GM19238 (cell line): ENCODE measurements at regions not wholly inside any gene's neighbourhood (a gene's known extent, or its start where the extent isn't known, plus 50 kb on each side); places are given as distances from the start of the nearest gene placed in this dataset.

Experiments
- DNase-seq: peaks from one replicate; pipeline ENCODE4 v3.0.0; 2011; ENCODE audit warnings: low spot score; ENCODE audit not compliant: insufficient read length

DNA sequence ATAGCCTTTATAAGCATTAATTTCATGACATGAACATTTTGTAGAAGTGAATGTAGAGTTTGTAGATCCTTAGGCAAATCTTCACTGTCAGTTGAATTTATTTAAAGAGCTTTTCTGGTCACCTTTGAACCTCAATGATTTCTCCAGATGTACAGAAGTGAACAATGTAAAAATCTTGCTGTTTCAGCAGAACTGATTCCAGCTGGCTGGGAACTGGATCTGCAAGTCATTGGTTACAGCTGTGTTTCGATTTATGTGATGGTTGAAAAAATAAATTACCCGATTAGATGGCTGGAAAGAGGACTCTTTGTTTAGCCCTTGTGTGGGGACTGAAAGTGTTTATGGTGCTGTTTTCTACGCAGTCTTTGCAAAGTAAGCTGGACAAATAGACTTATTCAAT is 849.8 kb downstream of the USP25 start:
- DNase-seq = no peak

DNA sequence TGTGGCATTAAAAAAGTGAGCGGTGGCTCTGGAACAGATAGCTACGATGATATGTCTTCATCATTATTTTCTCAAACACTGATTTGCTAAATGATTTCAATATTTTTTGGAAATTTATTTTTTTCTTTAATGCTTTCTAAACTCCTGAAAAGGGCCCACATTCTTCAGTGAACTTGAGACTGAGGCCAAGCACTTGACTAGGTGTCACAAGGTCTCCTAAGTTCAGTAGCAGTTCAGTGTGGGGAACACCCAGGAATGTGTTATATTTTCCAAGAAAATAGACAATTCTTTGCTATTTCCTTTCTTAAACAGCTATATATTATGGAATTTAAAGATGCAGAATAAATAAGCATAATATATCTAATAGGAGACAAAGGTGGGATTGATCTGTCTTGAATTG is 850.9 kb downstream of the USP25 start:
- no peak for DNase-seq

DNA sequence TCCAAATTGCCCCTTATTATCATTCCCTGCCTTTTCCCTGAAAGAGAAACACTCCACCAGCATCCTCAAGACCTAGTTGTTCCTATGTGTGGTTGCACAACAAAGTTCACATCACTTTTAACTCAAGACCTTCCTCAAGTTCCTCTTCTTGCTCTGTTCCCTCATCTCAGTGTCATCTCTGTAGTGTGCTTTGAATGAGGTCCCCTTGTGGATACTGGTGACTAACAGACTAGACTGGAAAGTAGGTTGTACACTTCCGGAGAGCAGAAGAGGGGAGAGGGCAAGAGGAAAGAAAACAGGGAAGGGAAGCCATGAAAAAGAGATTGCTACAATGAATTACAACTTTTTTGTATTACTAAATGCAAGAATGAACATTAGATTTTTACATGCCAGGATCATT is 853.8 kb downstream of the USP25 start:
- DNase-seq = no peak

DNA sequence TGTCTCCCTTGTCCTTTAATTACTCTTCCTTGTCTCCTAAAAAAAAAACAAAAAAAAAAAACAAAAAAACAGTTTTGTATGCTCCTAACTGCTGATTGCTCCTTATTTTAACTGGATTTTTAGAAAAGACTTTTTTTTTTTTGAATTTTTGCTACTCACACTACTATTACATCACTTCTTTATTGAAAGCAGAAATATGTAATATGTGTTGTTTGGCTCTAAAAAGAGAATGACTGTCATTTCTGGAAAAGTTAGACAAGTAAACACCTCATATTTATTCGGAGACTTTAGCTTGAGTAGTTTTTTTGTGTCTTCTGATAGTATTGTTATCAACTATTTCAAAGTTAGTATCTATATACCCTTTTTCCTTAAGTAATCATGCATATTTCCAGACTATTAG is 855.0 kb downstream of the USP25 start:
- DNase-seq = no peak

DNA sequence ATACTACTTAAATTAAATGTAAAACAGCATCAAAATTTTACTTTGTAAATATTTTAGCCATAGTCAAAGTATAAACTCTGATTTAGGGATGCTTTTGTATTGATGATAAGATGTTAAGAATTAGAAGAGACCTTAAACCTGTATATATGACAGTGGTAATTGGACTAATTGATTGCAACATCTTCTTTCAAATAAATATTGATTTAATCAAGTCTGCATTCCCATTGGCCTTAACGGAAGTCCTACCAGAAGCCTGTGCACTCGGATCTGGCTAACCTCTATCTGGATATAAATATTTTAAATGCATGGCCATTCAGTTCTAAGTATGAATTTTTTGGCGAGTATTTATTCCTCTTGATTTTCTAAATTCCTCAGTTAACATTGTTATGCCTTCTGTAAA is 856.1 kb downstream of the USP25 start:
- DNase-seq = no peak

DNA sequence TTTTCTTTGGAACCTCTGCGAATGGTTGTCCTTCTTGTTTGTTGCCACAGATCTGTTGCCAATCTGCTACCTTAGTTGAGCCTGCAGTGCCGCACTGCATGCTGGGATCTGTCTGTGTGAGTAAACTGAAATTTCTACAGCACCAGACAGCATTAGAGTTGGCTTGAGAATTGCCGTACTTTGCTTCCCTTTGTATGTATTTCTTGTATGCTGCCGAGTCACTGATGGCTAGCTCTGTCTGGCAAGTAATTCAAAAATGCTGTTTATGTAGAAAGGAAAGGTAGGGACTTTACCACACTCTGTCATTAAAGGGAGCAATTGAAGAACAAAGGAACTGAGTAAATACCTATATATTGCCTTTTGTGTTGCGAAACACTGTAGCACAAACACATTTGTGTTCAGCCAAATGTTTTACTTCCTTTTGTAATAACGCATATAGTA is 857.4 kb downstream of the USP25 start:
- no peak for DNase-seq

DNA sequence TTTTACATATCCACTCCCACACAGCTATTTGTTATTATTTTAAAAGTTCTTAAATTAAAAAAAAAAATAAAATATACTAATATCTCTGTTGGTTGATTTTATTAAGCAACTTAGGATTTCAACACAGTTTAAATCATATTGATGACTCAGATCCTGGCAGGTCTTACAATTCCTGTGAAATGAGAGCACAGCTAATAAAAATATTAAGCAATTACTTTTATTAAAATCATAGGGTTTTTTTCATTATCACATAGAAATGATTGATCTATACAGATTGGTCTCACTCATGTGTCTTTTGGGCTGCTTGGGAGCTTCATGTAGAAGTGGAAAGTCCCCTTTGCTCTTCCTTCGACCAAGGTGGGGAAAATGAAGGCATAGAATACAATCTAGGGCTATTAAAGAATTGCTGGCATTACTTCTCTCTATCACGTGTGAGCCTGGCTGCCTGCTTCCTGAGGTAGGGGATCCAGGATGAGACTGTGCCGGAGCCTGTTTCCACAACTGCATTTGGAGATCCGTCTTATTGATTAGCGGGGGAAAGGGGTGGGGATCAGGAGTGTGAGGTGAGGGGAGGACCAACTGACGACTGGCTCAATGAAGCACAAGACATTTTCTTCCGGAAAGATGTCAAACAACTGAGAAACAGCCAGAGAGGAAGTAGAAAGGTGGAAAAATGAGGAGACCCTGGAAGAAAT is 858.0 kb downstream of the USP25 start:
- DNase-seq = no peak

DNA sequence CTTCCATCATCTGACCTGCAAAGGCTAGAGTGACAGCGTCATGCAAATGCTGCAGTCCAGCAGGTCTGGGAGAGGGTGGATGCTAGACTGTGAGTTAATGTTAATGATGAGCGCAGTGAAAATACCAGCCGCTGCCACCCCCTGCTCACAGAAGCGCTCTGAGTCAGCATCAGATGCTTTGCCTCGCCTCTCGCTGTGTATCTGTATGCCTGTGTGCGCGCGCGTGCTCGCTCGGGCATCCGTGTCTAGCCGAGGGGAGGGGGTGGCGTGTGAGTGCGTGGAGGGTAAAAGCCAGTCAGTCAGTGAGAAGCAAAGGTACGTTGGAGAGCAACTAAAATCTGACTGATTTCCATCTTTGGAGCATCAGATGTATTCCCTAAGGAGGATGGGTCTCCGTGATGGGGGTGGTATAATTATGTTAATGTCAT is 858.7 kb downstream of the USP25 start:
- no peak for DNase-seq

DNA sequence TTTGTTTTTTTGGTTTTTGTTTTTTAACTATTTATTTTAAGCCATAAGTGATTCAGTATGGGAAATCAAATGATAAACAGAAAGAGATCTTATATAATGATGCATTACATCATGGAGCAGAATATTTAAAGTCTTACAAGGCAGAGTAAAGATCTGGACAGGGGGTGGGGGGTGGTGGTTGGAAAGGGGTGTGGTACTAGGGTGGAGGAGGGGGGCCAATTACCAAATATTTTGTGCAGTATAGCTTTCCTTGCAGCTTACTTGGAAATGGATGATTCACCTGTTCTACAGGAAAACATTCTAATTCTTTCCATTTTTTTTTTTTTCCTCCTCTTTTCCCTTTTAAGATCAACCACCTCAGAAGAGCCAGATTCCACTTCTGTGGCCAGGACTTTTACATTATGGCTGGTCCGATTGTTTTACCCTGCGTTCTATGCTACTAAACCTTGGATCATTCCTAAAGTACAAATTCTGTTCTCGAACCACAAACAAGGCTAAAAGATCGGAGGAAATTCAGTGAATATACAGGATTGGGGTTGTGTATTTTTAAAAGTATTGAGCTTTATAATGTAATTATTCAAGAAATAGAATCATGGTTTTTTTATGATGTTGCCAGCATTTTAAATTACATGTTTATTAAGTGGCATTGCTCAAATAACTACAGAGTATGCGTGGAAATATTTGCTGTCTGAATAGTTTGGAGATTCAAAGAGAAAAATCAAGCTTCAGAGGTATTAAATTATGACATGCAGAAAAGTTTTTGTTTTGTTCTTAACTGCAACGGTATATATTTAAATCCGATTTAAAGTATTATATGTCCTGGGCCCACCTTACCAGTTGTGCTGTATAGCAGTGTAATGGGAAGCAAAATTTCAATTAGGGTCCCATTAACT is 859.5 kb downstream of the USP25 start:
- no peak for DNase-seq

DNA sequence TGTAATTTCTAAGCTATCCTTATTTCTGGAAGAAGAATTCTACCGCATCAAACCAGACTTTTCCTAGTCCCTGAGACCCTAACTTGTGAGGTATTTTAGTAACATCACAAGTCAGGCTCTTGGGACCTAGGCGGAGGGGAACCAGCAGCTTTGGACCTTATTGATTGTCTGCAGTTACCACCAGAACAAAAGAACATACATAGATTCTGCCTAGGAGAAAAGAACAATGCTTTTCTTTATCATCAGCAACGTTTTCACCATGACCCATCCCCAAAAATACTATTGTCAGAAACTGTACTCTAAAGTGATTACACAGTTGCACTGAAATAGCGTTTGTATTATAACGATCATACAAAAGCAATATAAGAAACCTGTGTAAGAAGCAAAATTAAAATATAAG is 860.4 kb downstream of the USP25 start:
- DNase-seq = no peak

DNA sequence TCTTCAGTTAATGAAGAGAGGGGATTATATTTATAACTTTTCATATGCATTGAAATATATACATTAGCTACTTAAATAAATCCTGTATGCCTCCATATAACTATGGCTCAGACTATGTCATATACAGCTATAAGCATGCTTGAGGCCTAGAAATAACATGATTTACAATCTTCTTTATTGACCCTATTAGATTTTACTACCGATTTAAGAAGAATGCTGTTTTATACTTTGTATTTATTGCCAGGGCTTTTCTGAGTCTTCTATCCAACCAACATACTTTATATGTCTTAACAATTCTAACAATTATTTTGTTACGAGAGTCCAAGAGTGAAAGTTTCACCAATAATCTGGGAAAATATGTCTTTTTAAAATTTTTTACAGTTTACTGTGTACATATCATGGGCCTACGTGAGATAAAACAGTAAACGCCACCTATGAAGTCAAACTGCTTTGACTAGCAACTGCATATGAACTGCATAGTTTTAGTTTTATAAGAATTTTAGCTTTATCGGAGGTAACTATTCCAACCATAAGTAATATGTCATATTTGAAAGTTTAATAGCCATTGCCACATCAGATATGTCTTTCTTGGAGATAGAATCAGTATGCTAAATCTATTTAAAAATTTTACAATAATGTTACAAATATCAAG is 861.0 kb downstream of the USP25 start:
- DNase-seq = no peak

DNA sequence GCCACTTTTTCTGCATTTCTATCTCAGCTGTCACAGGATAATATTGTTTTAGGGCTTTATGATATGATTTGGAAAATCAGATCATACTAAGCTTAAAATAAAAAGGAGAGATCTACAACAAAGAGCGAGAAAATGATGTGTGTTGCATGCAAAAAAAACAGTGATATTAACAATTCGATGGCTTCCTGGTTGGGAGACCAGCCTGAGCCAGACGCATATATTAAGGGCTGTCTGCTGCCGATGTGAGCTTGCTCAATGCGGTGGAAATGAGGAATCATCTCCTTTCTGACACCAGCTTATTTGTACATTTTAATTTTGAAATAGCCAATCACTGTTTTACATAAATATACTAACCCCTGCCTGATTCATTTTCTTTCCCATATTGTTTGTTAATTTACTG is 862.6 kb downstream of the USP25 start:
- no peak for DNase-seq

DNA sequence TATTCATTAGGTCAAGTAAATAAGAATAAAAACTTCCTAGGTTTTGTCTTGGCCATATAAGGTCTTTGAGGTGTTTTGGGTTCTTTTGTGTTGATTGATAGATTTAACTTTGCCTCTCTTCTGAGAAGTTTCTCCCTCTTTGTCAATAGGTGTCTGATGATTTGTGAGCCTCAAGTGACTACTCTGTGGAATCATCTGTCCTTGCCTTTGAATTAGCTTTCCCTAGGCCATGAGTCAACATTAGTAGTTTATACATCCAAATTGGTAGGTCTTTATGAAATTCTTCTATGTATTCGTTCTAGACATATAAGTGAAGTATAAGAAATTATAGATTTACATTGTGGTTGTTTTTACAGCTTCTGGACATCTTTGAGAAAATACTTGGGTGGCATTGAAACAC is 864.4 kb downstream of the USP25 start:
- no peak for DNase-seq

DNA sequence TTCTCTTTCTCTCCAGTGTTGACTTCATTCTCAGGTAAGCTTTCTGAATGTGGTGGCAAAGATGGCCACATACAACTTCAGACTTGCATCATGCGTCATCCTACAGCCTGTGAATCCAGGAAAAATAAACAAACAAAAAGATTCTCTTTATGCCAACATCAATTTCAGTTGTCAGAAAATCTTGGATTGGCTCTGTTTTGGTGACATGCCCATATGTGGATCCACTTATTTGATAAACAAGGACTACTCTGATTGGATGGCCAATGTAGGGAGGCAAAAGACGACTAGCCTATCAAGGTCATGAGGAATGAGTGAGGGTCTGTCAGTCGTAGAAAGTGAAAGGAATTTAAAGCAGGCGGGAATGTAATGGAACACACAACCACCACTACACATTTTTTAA is 866.6 kb downstream of the USP25 start:
- DNase-seq = no peak

DNA sequence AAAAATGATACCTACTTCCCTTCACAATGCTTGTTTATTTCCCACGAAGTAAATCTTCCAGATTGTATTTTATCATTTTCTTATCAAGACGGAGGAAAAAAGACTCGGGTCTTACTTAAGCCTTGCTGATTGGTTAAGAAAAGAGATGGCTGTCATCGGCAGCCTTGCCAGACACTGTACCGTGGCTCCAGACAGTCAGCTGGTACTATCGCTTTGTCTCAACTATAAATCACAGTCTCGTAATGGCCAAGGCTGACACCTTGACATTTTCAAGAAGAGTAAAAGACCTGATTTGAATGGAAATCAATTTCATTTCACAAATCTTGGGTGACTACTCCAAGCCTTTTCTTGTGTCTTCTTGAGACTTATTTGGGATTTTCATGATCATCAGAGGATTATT is 868.0 kb downstream of the USP25 start:
- DNase-seq = no peak

DNA sequence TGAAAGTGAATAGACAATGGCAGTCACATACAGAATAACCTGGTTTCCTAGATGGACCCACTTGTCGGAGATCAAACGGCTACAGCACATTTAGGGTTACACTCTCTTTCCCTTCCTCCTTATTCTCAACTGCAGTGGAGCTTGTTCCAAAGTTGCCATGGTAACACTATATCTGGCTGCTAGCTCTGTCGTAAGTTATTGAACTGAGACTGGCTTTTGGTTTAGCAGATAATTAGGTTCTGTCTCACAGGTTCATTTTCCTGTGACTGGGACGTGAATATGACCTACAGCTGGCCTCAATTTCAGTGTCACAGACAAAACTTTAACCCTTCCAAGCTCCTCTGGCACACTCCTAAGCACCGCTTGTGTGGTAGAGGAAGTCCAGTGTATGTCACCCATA is 875.8 kb downstream of the USP25 start:
- DNase-seq = no peak

DNA sequence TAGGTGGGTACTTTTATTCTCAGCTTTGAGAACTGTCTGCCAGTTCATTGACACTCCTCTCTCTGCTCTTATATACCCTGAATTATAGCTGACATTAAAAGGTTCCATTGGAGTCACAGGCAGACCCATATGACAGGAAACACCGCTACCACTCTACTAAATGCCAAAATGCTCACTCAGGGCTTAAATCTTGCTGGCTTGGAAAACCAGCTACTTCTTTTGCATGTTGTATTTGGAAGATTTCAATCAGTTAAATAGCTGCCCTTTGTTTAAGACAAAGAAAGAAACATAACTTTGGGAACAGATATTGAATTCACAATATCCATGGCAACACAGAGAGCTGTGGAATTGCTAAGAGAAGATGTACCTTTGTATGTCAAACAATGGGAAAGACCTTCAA is 876.5 kb downstream of the USP25 start:
- DNase-seq = no peak

DNA sequence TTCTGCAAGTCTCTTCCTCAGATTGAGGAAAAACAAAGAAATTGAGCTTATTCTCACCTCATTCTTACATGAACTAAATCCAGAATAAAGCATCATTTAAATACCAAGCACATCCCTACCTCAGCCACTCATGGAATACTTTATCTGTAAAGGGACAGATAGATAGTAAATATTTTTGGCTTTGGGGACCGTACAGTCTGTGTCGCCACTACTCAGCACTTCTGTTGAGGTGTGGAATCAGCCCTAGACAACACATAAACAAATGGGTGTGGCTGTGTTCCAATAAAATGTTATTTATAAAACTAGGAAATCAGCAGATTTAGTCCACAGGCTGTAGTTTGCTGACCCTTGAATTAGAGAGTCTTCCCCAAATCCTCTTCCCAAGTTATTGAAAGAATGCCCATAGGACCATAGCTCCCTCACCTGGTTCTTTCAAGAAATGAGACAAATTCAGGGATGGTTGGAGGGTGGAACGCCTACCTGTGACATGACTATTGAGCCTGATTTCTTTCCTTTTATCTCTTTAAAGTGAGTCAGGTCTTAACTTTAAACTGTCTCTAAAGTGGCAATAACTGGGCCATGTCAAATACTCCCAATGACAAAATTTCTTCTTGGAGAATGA is 878.5 kb downstream of the USP25 start:
- DNase-seq = no peak

DNA sequence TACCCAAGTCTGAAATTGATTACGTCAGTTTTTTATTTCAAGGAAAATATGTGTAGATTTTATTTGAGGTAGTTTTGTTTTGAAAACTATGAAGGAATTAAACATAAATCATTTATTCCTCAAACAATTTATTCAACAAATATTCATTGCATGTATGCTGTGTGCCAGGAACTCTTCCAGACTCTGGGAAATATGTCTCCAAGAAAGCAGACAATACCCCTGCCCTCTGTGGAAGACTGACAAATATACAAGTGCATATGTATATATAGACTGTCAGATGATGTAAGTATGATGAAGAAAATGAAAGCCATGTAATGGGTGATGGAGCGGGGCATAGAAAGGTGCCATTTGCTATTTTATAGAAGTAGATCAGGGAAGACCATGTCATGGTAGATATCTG is 889.5 kb downstream of the USP25 start:
- no peak for DNase-seq

DNA sequence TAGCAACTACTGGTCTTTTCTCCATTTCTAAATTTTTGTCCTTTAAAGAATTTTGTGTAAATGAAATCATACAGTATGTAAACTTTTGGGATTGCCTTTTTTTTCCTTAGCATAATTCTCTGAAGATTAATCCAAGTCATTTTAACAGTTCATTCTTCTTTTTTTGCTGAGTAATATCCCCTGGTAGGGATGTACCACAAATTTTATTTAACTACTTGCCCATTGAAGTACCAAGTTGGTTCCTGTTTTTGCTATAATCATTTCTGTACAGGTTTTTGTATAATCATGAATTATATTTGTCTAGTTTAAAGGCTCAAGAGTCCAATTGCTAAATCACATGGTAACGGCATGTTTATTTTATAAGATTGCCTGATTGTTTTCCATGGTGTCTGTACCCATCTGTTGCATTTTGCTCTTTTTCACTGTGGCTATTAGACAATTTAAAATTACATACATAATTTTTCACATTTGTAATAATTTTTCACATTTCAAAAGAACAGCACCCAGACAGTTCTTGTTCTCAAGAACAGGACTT is 891.1 kb downstream of the USP25 start:
- DNase-seq = no peak

DNA sequence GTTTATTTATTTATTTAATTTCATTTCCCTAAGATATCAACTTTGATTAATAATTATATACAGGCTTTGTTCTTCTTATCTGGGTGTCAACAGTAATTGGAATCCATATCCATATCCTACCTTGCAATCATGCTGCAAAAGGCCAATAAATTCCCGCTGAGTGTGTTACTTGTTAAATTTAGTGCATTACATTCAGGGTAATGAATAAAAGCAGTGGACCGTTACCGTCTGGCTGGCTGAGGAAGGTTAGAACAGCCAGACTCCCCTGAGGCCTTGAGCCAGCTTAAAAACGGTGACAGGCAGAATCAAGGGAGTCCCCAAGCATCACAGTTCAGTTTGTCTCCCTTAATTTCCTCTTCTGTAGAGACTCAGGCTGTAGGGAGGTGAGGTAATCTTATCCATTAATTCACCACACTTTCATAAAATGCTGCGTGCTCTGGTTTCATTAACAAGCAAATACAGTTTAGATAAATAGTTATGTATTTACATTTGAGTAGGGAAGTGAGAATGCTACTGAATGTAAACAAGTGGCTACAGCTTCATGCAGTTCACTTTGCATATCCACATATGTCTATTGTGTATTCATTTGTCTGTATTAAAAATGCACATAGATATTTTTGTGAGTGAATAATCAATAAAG is 888.2 kb upstream of the CXADR start:
- DNase-seq = no peak
